MCF 10A (cell line): ENCODE measurements at regions not wholly inside any gene's neighbourhood (a gene's known extent, or its start where the extent isn't known, plus 50 kb on each side); places are given as distances from the start of the nearest gene placed in this dataset.

Experiments
- BruUV-seq: library from RNA; stranded (reverse); fragments of 400-500 nt; replicated peaks from 2 replicates; lab custom pipeline; 2021; lab: Mats Ljungman, UMichigan
- CTCF ChIA-PET: fragments of 300-600 bp; sonication (Branson Sonifier 250); formaldehyde crosslinking; extraction: SDS; loops from one replicate; lab custom pipeline; 2021; ENCODE audit warnings: antibody characterized with exemption, inconsistent platforms; lab: Yijun Ruan, JAX
- POLR2A ChIA-PET: fragments of 300-600, 350-650 bp; sonication (Branson Sonifier 250); formaldehyde crosslinking; extraction: SDS; loops from one replicate; lab custom pipeline; 2020; ENCODE audit warnings: antibody characterized with exemption, inconsistent platforms; lab: Yijun Ruan, JAX
- DNase-seq: peaks from one replicate; pipeline ENCODE4 v3.0.0-alpha.2; 2018; ENCODE audit not compliant: unreplicated experiment
- H3K27ac Mint-ChIP-seq: one replicate; pipeline ENCODE4 v1.8.0; 2022; ENCODE audit warnings: mild to moderate bottlenecking, low read depth, mixed read lengths; ENCODE audit not compliant: unreplicated experiment
- H3K27me3 Mint-ChIP-seq: one replicate; pipeline ENCODE4 v1.8.0; 2022; ENCODE audit warnings: mixed read lengths; ENCODE audit not compliant: insufficient read depth, unreplicated experiment
- H3K36me3 Mint-ChIP-seq: one replicate; pipeline ENCODE4 v1.8.0; 2022; ENCODE audit warnings: mild to moderate bottlenecking, moderate library complexity, mixed read lengths; ENCODE audit not compliant: insufficient read depth, unreplicated experiment
- H3K4me1 Mint-ChIP-seq: one replicate; pipeline ENCODE4 v1.8.0; 2022; ENCODE audit warnings: mixed read lengths; ENCODE audit not compliant: insufficient read depth, unreplicated experiment
- H3K4me3 Mint-ChIP-seq: one replicate; pipeline ENCODE4 v1.8.0; 2022; ENCODE audit warnings: mild to moderate bottlenecking, moderate library complexity, mixed read lengths; ENCODE audit not compliant: unreplicated experiment
- H3K9me3 Mint-ChIP-seq: one replicate; pipeline ENCODE4 v1.8.0; 2022; ENCODE audit warnings: mixed read lengths; ENCODE audit not compliant: unreplicated experiment
- CTCF ChIP-seq: fragments of 200-600 bp; IDR thresholded peaks from one replicate; pipeline ENCODE4 v1.8.0; 2022; ENCODE audit warnings: antibody characterized with exemption, mild to moderate bottlenecking; ENCODE audit not compliant: unreplicated experiment
- intact Hi-C: fragments of 100-400 bp; cut with micrococcal nuclease; formaldehyde crosslinking; loops from 2 replicates; pipeline ENCODE4 v1.14.1; 2022

GRCh38 chr1:181262069-181262468 is 173.6 kb downstream of the IER5 start:
- no peak for TF ChIP-seq CTCF
- no peak overlapping the region for H3K27ac Mint-ChIP-seq
- H3K27me3 Mint-ChIP-seq, result peaks cover 7% of the 10 kb centered on the region
- DNase-seq, result no peak
- ChIA-PET CTCF (no interaction called here), POLR2A (no interaction called here)
- intact Hi-C loops, result no loop called here
- no TSS peak for BruUV-seq
- H3K4me3 Mint-ChIP-seq, result no peak overlapping the region
- peaks cover 22% of the 10 kb centered on the region for H3K4me1 Mint-ChIP-seq
- H3K36me3 Mint-ChIP-seq, result no peaks in the 10 kb centered on the region
- peaks cover 4% of the 10 kb centered on the region for H3K9me3 Mint-ChIP-seq

DNA sequence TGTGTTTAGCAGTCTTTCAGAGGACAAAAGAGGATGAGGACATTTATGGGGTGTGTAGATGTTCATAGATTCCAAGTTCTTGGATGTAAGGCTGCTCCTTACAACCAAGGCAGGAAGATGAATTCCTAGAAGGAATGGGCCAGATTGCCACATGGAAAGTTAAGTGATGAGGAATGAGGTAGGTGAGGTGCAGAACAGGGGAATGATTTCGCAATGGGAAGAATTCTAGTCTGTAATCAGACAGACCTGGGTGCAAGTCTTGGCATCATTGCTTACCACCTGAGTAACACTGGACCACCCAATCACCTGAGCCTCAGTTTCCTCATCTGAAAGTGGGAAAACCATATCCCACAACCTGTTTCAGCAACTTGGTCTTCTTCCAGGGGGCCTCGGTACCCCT is 174.9 kb downstream of the IER5 start:
- ChIA-PET CTCF (interaction anchor here (0.7 kb wide), 1 partner anchor 157 kb away, joined by 3 read pairs; no protein-coding TSS in a partner anchor), POLR2A (no interaction called here)
- Mint-ChIP-seq H3K27ac (no peak overlapping the region), H3K36me3 (no peaks in the 10 kb centered on the region), H3K9me3 (peaks cover 8% of the 10 kb centered on the region), H3K27me3 (no peaks in the 10 kb centered on the region), H3K4me1 (peaks cover 19% of the 10 kb centered on the region), H3K4me3 (no peak overlapping the region)
- TF ChIP-seq CTCF, result no peak
- peak; percentile 59 for DNase-seq
- intact Hi-C loops, result no loop called here
- BruUV-seq, result no TSS peak

GRCh38 chr1:181264821-181265220 is 176.3 kb downstream of the IER5 start:
- POLR2A ChIA-PET, result interaction anchor here (1.1 kb wide), 1 partner anchor 9 kb away, joined by 5 read pairs; no protein-coding TSS in a partner anchor
- no TSS peak for BruUV-seq
- CTCF ChIA-PET, result interaction anchor here (1.2 kb wide), 1 partner anchor 76 kb away, joined by 4 read pairs; no protein-coding TSS in a partner anchor
- Mint-ChIP-seq H3K4me3 (no peak overlapping the region), H3K27me3 (no peaks in the 10 kb centered on the region), H3K36me3 (no peaks in the 10 kb centered on the region), H3K4me1 (peaks cover 19% of the 10 kb centered on the region), H3K27ac (no peak overlapping the region), H3K9me3 (peaks cover 8% of the 10 kb centered on the region)
- TF ChIP-seq CTCF, result no peak
- DNase-seq, result no peak
- intact Hi-C loops, result no loop called here

- H3K27ac Mint-ChIP-seq, result no peak overlapping the region
- intact Hi-C loops, result no loop called here
- H3K4me1 Mint-ChIP-seq, result no peaks in the 10 kb centered on the region
- POLR2A ChIA-PET, result interaction anchor here (1.0 to 1.5 kb wide), 3 partner anchors 12 to 23 kb away, joined by 3 to 7 read pairs (median 4); no protein-coding TSS in a partner anchor
- H3K27me3 Mint-ChIP-seq, result peaks cover 8% of the 10 kb centered on the region
- H3K9me3 Mint-ChIP-seq, result peaks cover 35% of the 10 kb centered on the region
- no TSS peak for BruUV-seq
- no peak overlapping the region for H3K4me3 Mint-ChIP-seq
- no peaks in the 10 kb centered on the region for H3K36me3 Mint-ChIP-seq
- CTCF ChIA-PET, result no interaction called here
- TF ChIP-seq CTCF, result no peak
- DNase-seq, result no peak
Observed at GRCh38 chr1:181284978-181285377, 196.5 kb downstream of the IER5 start.
